ENCODE measurements at regions not wholly inside any gene's neighbourhood (a gene's known extent, or its start where the extent isn't known, plus 50 kb on each side); places are given as distances from the start of the nearest gene placed in this dataset.

DNA sequence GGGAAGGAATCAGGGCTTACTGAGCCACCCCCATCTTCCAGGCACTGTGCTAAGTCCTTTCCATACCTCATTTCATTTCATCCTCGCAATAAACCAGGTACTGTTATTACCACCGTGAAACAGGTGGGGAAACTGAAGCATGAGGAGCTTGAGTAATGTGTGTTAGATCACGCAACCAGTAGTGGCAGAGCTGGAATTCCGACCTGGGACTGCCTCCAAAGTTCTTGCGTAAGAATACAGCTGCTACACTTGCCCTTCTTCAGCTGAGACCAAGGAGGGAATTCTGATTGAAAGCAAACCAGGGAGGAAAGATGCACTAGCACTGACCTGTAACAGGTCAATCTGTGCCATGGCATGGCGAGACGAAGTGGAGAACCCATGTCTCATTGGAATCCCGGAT lies 113.4 kb upstream of the MSX2 start:
- H4K20me1 ChIP-seq (ENCODE audit: low read depth) = no peaks in the 10 kb centered on the region
- H3K27ac ChIP-seq = no peak overlapping the region

DNA sequence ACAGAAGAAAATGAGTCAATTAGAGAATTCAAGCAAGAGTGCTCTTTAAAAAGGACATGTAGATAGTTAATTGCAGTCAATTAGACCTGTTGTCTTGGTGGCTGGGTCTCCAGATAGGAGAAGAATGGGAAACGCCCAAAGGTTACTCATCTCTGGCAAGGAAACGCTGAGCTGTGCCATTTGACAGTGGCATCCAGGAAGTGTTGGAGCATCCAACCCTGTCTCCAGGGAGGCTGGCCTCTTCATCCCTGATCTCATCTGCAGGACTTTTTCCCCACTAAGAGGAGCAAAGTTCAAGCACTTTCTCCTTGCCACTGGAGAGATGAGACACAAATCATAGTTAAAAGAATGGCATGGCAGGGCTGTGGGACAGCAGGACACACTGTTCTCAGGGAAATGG lies 111.7 kb upstream of the MSX2 start:
- H3K27ac Mint-ChIP-seq = no peak overlapping the region
- H3K9ac ChIP-seq = no peak overlapping the region
- no peak overlapping the region for H3K4me3 ChIP-seq
- no peaks in the 10 kb centered on the region for H3K36me3 ChIP-seq
- H3K4me3 Mint-ChIP-seq = no peak overlapping the region
- H2AFZ ChIP-seq (replicated peaks) = no peak overlapping the region
- no peak overlapping the region for H3K27ac ChIP-seq
- no peaks in the 10 kb centered on the region for H3K36me3 Mint-ChIP-seq
- H3K27me3 ChIP-seq = no peaks in the 10 kb centered on the region
- no peak for DNase-seq (ENCODE audit: low spot score)
- peaks cover 10% of the 10 kb centered on the region for H3K4me1 Mint-ChIP-seq
- peaks cover 2% of the 10 kb centered on the region for H3K9me3 Mint-ChIP-seq
- H3K27me3 Mint-ChIP-seq (ENCODE audit: insufficient read depth, low read depth) = peaks cover 4% of the 10 kb centered on the region
- H4K20me1 ChIP-seq (ENCODE audit: low read depth) = no peaks in the 10 kb centered on the region
- no peaks in the 10 kb centered on the region for H3K79me2 ChIP-seq (ENCODE audit: low read depth)
- TF ChIP-seq EZH2 (IDR thresholded peaks at IDR 0.05) (no peak), EZH2phosphoT487 (IDR thresholded peaks at IDR 0.05) (no peak)
- TF ChIP-seq, protein P1, sequence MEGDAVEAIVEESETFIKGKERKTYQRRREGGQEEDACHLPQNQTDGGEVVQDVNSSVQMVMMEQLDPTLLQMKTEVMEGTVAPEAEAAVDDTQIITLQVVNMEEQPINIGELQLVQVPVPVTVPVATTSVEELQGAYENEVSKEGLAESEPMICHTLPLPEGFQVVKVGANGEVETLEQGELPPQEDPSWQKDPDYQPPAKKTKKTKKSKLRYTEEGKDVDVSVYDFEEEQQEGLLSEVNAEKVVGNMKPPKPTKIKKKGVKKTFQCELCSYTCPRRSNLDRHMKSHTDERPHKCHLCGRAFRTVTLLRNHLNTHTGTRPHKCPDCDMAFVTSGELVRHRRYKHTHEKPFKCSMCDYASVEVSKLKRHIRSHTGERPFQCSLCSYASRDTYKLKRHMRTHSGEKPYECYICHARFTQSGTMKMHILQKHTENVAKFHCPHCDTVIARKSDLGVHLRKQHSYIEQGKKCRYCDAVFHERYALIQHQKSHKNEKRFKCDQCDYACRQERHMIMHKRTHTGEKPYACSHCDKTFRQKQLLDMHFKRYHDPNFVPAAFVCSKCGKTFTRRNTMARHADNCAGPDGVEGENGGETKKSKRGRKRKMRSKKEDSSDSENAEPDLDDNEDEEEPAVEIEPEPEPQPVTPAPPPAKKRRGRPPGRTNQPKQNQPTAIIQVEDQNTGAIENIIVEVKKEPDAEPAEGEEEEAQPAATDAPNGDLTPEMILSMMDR (IDR thresholded peaks at IDR 0.05) = no peak
- peaks cover 8% of the 10 kb centered on the region for H3K4me1 ChIP-seq
- H3F3A ChIP-seq (ENCODE audit: low read depth) = no peaks in the 10 kb centered on the region
- no peak overlapping the region for H3K4me2 ChIP-seq
- no peaks in the 10 kb centered on the region for H3K9me3 ChIP-seq (ENCODE audit: low read depth)

More for the DNA sequence above, 113.4 kb upstream of the MSX2 start:
- Histone ChIP-seq H3K9ac (no peak overlapping the region), H3K27me3 (no peaks in the 10 kb centered on the region), H2AFZ (replicated peaks) (peak overlapping the region; percentile 26), H3F3A (ENCODE audit: low read depth) (peaks cover 7% of the 10 kb centered on the region), H3K9me3 (ENCODE audit: low read depth) (no peaks in the 10 kb centered on the region), H3K79me2 (ENCODE audit: low read depth) (no peaks in the 10 kb centered on the region), H3K36me3 (no peaks in the 10 kb centered on the region), H3K4me1 (peaks cover 4% of the 10 kb centered on the region), H3K4me3 (no peak overlapping the region), H3K4me2 (no peak overlapping the region)
- Mint-ChIP-seq H3K27me3 (ENCODE audit: insufficient read depth, low read depth) (peaks cover 5% of the 10 kb centered on the region), H3K4me3 (no peak overlapping the region), H3K27ac (no peak overlapping the region), H3K36me3 (no peaks in the 10 kb centered on the region), H3K9me3 (peaks cover 2% of the 10 kb centered on the region), H3K4me1 (peaks cover 5% of the 10 kb centered on the region)
- TF ChIP-seq EZH2 (IDR thresholded peaks at IDR 0.05) (no peak), EZH2phosphoT487 (IDR thresholded peaks at IDR 0.05) (no peak)
- TF ChIP-seq, protein P1 (IDR thresholded peaks at IDR 0.05) = no peak
- no peak for DNase-seq (ENCODE audit: low spot score)

DNA sequence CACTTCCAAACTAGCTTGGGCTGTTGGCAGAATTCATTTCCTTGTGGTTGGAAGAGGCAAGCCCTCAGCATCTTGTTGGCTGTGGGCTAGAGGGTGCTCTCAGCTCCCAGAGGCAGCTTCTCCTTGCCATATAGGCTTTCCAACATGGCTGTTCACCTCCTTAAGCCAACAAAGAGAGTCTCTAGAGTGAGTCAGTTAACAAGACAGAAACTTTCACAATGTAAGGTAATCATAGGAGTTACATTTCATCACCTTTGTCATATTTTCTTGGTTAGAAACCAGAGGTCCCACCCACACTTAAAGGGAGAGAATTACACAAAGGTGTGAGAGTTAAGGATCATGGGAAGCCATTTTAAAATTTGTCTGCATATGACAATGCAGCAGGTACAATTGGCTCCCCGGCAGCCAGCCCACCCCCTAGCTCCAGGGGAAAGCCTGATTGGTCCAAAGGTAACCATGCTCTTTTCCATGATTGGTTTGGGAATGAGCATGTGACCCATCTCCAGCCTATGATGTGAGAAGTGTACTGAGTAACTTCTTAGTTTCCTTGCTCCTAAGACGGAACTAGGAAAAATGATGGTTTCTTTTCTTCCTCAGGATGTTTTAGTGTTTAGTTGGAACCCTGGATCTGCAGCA lies 109.8 kb upstream of the MSX2 start:
- Histone ChIP-seq H3K4me1 (peaks cover 6% of the 10 kb centered on the region), H3F3A (ENCODE audit: low read depth) (no peaks in the 10 kb centered on the region), H3K9me3 (ENCODE audit: low read depth) (no peaks in the 10 kb centered on the region), H3K4me3 (no peak overlapping the region), H3K27ac (no peak overlapping the region), H3K4me2 (no peak overlapping the region), H3K9ac (no peak overlapping the region), H3K27me3 (no peaks in the 10 kb centered on the region), H3K36me3 (no peaks in the 10 kb centered on the region), H2AFZ (replicated peaks) (no peak overlapping the region), H4K20me1 (ENCODE audit: low read depth) (no peaks in the 10 kb centered on the region), H3K79me2 (ENCODE audit: low read depth) (no peaks in the 10 kb centered on the region)
- no peak for DNase-seq (ENCODE audit: low spot score)
- H3K4me3 Mint-ChIP-seq = no peak overlapping the region
- TF ChIP-seq, protein P1 (IDR thresholded peaks at IDR 0.05) = no peak
- TF ChIP-seq EZH2phosphoT487 (IDR thresholded peaks at IDR 0.05) (no peak), EZH2 (IDR thresholded peaks at IDR 0.05) (no peak)
- H3K9me3 Mint-ChIP-seq = peaks cover 4% of the 10 kb centered on the region
- H3K4me1 Mint-ChIP-seq = peaks cover 25% of the 10 kb centered on the region
- no peak overlapping the region for H3K27ac Mint-ChIP-seq
- no peaks in the 10 kb centered on the region for H3K36me3 Mint-ChIP-seq
- H3K27me3 Mint-ChIP-seq (ENCODE audit: insufficient read depth, low read depth) = peaks cover 10% of the 10 kb centered on the region

All from neural progenitor cell (in vitro differentiated cells).